Lower leg skin (tissue), 3 donors: ENCODE measurements at regions not wholly inside any gene's neighbourhood (a gene's known extent, or its start where the extent isn't known, plus 50 kb on each side); places are given as distances from the start of the nearest gene placed in this dataset.

Source experiments
- POLR2A ChIP-seq, 2 donors: fragments of 450-650 bp; IDR thresholded peaks; one replicate each; pipeline ENCODE4 v1.6.1; 2016 to 2017; ENCODE audit warnings: antibody characterized with exemption in 2 of 2, mild to moderate bottlenecking in 1 of 2, moderate library complexity in 1 of 2
- TF ChIP-seq, protein P1 (sequence below), 3 donors: fragments of 450-650 bp; IDR thresholded peaks; one replicate each; pipeline ENCODE4 v1.5.1; 2016; ENCODE audit warnings: antibody characterized with exemption in 3 of 3, mild to moderate bottlenecking in 3 of 3, moderate library complexity in 2 of 3

DNA sequence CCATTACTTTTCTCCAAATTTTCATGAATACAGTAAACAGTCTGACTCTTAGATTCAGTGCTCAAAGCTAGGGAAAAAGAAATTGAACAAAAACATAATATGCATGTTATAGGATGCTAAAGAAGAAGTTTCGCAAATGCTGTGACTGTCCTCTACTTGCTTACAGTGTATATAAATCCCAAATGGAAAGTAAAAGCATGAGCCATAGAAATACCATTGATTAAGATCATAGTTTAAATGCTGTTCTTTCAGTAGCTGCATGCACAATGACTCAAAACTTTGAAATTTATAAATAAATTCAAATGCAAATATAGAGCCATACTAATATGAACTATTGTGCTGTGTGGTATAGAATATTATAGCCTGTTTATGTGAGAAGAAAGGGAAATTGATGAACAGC is 1113.9 kb upstream of the ACVR2A start:
- TF ChIP-seq, protein P1, sequence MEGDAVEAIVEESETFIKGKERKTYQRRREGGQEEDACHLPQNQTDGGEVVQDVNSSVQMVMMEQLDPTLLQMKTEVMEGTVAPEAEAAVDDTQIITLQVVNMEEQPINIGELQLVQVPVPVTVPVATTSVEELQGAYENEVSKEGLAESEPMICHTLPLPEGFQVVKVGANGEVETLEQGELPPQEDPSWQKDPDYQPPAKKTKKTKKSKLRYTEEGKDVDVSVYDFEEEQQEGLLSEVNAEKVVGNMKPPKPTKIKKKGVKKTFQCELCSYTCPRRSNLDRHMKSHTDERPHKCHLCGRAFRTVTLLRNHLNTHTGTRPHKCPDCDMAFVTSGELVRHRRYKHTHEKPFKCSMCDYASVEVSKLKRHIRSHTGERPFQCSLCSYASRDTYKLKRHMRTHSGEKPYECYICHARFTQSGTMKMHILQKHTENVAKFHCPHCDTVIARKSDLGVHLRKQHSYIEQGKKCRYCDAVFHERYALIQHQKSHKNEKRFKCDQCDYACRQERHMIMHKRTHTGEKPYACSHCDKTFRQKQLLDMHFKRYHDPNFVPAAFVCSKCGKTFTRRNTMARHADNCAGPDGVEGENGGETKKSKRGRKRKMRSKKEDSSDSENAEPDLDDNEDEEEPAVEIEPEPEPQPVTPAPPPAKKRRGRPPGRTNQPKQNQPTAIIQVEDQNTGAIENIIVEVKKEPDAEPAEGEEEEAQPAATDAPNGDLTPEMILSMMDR (IDR thresholded peaks at IDR 0.05) = no peak
- no peak for TF ChIP-seq POLR2A (IDR thresholded peaks at IDR 0.05)
